Activated naive CD4-positive, alpha-beta T cell treated with anti-CD3 and anti-CD28 coated beads for 36 hours (primary cell): ENCODE measurements at regions not wholly inside any gene's neighbourhood (a gene's known extent, or its start where the extent isn't known, plus 50 kb on each side); places are given as distances from the start of the nearest gene placed in this dataset.
A peak's percentile ranks its signal among the peaks of the same experiment; 100 is the strongest.
"Not testable (repeated sequence)": the region's sequence is repeated elsewhere in the genome, so short reads cannot be mapped to it uniquely, and the experiment has no call there.

Experiments used
- CTCF ChIA-PET: fragments of 350-600 bp; sonication (Branson Sonifier 250); formaldehyde crosslinking; loops from one replicate; lab custom pipeline; 2021; ENCODE audit warnings: antibody characterized with exemption; lab: Charles Lee
- DNase-seq: peaks from one replicate; pipeline ENCODE4 v3.0.0-alpha.2; 2020
- H3K27ac Mint-ChIP-seq: one replicate; pipeline ENCODE4 v1.8.0; 2021; ENCODE audit warnings: mild to moderate bottlenecking, mixed read lengths
- H3K27me3 Mint-ChIP-seq: one replicate; pipeline ENCODE4 v1.8.0; 2021; ENCODE audit warnings: low read depth, mixed read lengths
- H3K36me3 Mint-ChIP-seq: one replicate; pipeline ENCODE4 v1.8.0; 2021; ENCODE audit warnings: low read depth, mixed read lengths
- H3K4me1 Mint-ChIP-seq: one replicate; pipeline ENCODE4 v1.8.0; 2021; ENCODE audit warnings: low read depth, mixed read lengths
- H3K4me3 Mint-ChIP-seq: one replicate; pipeline ENCODE4 v1.8.0; 2021; ENCODE audit warnings: mild to moderate bottlenecking, moderate library complexity, mixed read lengths
- H3K9me3 Mint-ChIP-seq: one replicate; pipeline ENCODE4 v1.8.0; 2021; ENCODE audit warnings: mixed read lengths
- intact Hi-C: fragments of 100-400 bp; cut with micrococcal nuclease; formaldehyde crosslinking; loops from one replicate; pipeline ENCODE4 v1.15.1; 2023

GRCh38 chr15:98069256-98069655 lies 108.8 kb downstream of the ARRDC4 start:
- H3K9me3 Mint-ChIP-seq: no peaks in the 10 kb centered on the region
- H3K27ac Mint-ChIP-seq: no peak overlapping the region
- H3K4me3 Mint-ChIP-seq: no peak overlapping the region
- no peaks in the 10 kb centered on the region for H3K36me3 Mint-ChIP-seq
- CTCF ChIA-PET: no interaction called here
- H3K4me1 Mint-ChIP-seq: no peaks in the 10 kb centered on the region
- no peak for DNase-seq
- H3K27me3 Mint-ChIP-seq: peaks cover 5% of the 10 kb centered on the region
- intact Hi-C loops: no loop called here

- H3K4me1 Mint-ChIP-seq: no peaks in the 10 kb centered on the region
- CTCF ChIA-PET: interaction anchor here (0.6 kb wide), 1 partner anchor 398 kb away, joined by 3 read pairs; no protein-coding TSS in a partner anchor
- H3K27me3 Mint-ChIP-seq: peaks cover 5% of the 10 kb centered on the region
- DNase-seq: no peak
- H3K9me3 Mint-ChIP-seq: no peaks in the 10 kb centered on the region
- no peak overlapping the region for H3K4me3 Mint-ChIP-seq
- intact Hi-C loops: no loop called here
- H3K27ac Mint-ChIP-seq: no peak overlapping the region
- no peaks in the 10 kb centered on the region for H3K36me3 Mint-ChIP-seq
These were observed 109.6 kb downstream of the ARRDC4 start for GRCh38 chr15:98070137-98070536.

DNA sequence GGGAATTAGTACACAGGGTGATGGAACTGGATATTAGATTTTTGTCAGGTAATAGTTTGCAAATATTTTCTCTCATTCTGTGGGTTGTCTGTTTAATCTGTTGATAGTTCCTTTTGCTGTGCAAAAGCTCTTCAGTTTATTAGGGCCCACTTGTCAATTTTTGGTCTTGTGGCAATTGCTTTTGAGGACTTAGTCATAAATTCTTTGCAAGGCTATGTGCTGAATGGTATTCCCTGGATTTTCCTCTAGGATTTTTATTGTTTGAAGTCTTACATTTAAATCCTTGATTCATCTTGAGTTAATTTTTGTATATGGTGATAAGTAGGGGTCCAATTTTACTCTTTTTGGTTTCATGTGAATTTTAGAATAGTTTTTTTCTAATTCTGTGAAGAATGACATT lies 111.3 kb downstream of the ARRDC4 start:
- Mint-ChIP-seq H3K27ac (no peak overlapping the region), H3K4me3 (no peak overlapping the region), H3K9me3 (no peaks in the 10 kb centered on the region), H3K4me1 (no peaks in the 10 kb centered on the region), H3K27me3 (no peaks in the 10 kb centered on the region), H3K36me3 (no peaks in the 10 kb centered on the region)
- CTCF ChIA-PET: no interaction called here
- DNase-seq: no peak
- intact Hi-C loops: no loop called here

DNA sequence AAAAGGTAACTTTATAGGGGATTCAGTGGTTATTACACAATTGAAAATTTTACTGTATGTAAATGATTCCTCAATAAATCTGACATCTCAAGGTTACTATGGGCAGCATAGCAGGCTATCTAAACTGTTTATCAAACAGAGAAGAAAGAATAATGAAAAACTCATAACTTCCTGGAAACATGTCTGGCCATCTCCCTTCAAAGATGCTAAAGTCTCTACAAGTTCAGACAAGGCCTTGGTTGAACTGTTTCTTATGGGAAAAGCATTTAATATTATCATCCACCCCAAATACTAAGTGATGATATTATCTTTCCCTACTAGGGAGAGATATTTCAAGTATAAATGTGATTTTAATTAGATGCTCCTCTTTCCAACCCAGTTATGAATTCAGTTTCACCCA lies 114.9 kb downstream of the ARRDC4 start:
- DNase-seq: no peak
- no peaks in the 10 kb centered on the region for H3K27me3 Mint-ChIP-seq
- no peaks in the 10 kb centered on the region for H3K36me3 Mint-ChIP-seq
- H3K4me1 Mint-ChIP-seq: no peaks in the 10 kb centered on the region
- no peaks in the 10 kb centered on the region for H3K9me3 Mint-ChIP-seq
- CTCF ChIA-PET: no interaction called here
- H3K4me3 Mint-ChIP-seq: no peak overlapping the region
- no peak overlapping the region for H3K27ac Mint-ChIP-seq
- intact Hi-C loops: no loop called here

GRCh38 chr15:98076021-98076816 lies 115.7 kb downstream of the ARRDC4 start:
- Mint-ChIP-seq H3K4me1 (no peaks in the 10 kb centered on the region), H3K4me3 (no peak overlapping the region), H3K27ac (no peak overlapping the region), H3K9me3 (no peaks in the 10 kb centered on the region), H3K27me3 (no peaks in the 10 kb centered on the region), H3K36me3 (no peaks in the 10 kb centered on the region)
- CTCF ChIA-PET: interaction anchor here (1.3 kb wide), 1 partner anchor 169 kb away, joined by 4 read pairs; no protein-coding TSS in a partner anchor
- no peak for DNase-seq
- intact Hi-C loops: no loop called here

- CTCF ChIA-PET: interaction anchor here (1.3 kb wide), 1 partner anchor 170 kb away, joined by 4 read pairs; no protein-coding TSS in a partner anchor
- DNase-seq: no peak
- Mint-ChIP-seq H3K27ac (no peak overlapping the region), H3K4me1 (no peaks in the 10 kb centered on the region), H3K9me3 (no peaks in the 10 kb centered on the region), H3K4me3 (no peak overlapping the region), H3K36me3 (no peaks in the 10 kb centered on the region), H3K27me3 (no peaks in the 10 kb centered on the region)
- intact Hi-C loops: no loop called here
These were observed 116.7 kb downstream of the ARRDC4 start for GRCh38 chr15:98077186-98077585.

- no peak for DNase-seq
- Mint-ChIP-seq H3K4me1 (no peaks in the 10 kb centered on the region), H3K27ac (no peak overlapping the region), H3K4me3 (no peak overlapping the region), H3K9me3 (no peaks in the 10 kb centered on the region), H3K27me3 (no peaks in the 10 kb centered on the region), H3K36me3 (no peaks in the 10 kb centered on the region)
- CTCF ChIA-PET: interaction anchor here (0.9 to 1.3 kb wide), 2 partner anchors 75 to 175 kb away, joined by 3 read pairs; no protein-coding TSS in a partner anchor
- intact Hi-C loops: loop anchor here (5.0 kb wide), 1 partner anchor 97 kb away; no protein-coding TSS in a partner anchor
These were observed 120.3 kb downstream of the ARRDC4 start for GRCh38 chr15:98080791-98081190.

GRCh38 chr15:98083203-98083910 lies 122.9 kb downstream of the ARRDC4 start:
- intact Hi-C loops: loop anchor here (5.0 kb wide), 1 partner anchor 94 kb away; no protein-coding TSS in a partner anchor
- H3K9me3 Mint-ChIP-seq: peaks cover 4% of the 10 kb centered on the region
- H3K4me1 Mint-ChIP-seq: no peaks in the 10 kb centered on the region
- CTCF ChIA-PET: interaction anchor here (1.1 to 1.7 kb wide), 3 partner anchors 174 to 184 kb away, joined by 3 to 4 read pairs (median 3); no protein-coding TSS in a partner anchor
- no peaks in the 10 kb centered on the region for H3K27me3 Mint-ChIP-seq
- no peak for DNase-seq
- no peak overlapping the region for H3K27ac Mint-ChIP-seq
- H3K4me3 Mint-ChIP-seq: no peak overlapping the region
- H3K36me3 Mint-ChIP-seq: no peaks in the 10 kb centered on the region

GRCh38 chr15:98085003-98085639 lies 124.6 kb downstream of the ARRDC4 start:
- H3K4me1 Mint-ChIP-seq: no peaks in the 10 kb centered on the region
- no peaks in the 10 kb centered on the region for H3K36me3 Mint-ChIP-seq
- DNase-seq: peak; percentile 61
- H3K9me3 Mint-ChIP-seq: peaks cover 4% of the 10 kb centered on the region
- CTCF ChIA-PET: interaction anchor here (1.0 to 1.5 kb wide), 4 partner anchors 61 to 186 kb away, joined by 3 to 5 read pairs (median 4); no protein-coding TSS in a partner anchor
- intact Hi-C loops: loop anchor here (1.0 to 5.0 kb wide), 3 partner anchors 176 to 207 kb away; no protein-coding TSS in a partner anchor
- H3K4me3 Mint-ChIP-seq: no peak overlapping the region
- no peak overlapping the region for H3K27ac Mint-ChIP-seq
- no peaks in the 10 kb centered on the region for H3K27me3 Mint-ChIP-seq

DNA sequence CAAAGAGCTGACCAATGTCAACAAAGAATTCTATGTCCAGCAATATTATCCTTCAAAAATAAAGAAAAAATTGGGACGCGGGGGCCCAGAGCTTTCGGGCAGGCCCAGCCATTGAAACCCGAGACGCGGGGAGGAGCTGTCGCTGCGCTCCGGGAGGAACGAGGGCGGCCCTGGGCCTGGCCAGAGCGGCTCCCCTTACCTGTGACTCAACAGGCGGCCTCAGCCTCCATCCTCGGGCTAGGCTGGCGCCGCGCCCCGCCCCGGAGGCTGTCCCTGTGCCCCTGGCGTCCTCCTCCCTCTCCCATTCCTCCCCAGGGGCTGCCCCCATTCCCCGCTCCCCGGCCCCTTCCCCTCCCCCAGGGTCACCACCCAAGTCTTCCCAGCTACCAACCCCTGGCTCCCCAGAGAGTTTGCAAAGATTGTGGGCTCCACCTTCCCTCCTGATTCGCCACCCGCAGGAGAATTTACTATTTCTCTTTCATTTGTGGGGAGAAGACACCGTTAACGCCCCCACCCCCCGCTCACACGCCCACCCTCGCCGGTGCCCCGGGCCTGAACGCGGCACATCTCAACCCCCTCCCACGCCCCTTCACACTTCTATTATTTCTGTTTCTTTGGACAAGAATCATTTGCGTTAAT lies 127.9 kb downstream of the ARRDC4 start:
- not testable (repeated sequence) for DNase-seq, H3K27me3 Mint-ChIP-seq, H3K36me3 Mint-ChIP-seq, H3K4me1 Mint-ChIP-seq, H3K9me3 Mint-ChIP-seq, H3K27ac Mint-ChIP-seq, H3K4me3 Mint-ChIP-seq
- CTCF ChIA-PET: interaction anchor here (1.2 kb wide), 1 partner anchor 9 kb away, joined by 3 read pairs; no protein-coding TSS in a partner anchor
- intact Hi-C loops: loop anchor here (5.0 kb wide), 1 partner anchor 204 kb away; no protein-coding TSS in a partner anchor

GRCh38 chr15:98089352-98089751 lies 128.8 kb downstream of the ARRDC4 start:
- H3K9me3 Mint-ChIP-seq, H3K27ac Mint-ChIP-seq, H3K36me3 Mint-ChIP-seq, H3K27me3 Mint-ChIP-seq, H3K4me1 Mint-ChIP-seq, H3K4me3 Mint-ChIP-seq, CTCF ChIA-PET, DNase-seq: not testable (repeated sequence)
- intact Hi-C loops: loop anchor here (5.0 kb wide), 1 partner anchor 203 kb away; no protein-coding TSS in a partner anchor
